ENCODE measurements at regions not wholly inside any gene's neighbourhood (a gene's known extent, or its start where the extent isn't known, plus 50 kb on each side); places are given as distances from the start of the nearest gene placed in this dataset.

- Histone ChIP-seq H3K36me3 (no peaks in the 10 kb centered on the region), H3K27ac (no peak overlapping the region), H3K4me3 (no peak overlapping the region), H3K4me1 (no peaks in the 10 kb centered on the region), H3K9me3 (no peaks in the 10 kb centered on the region), H3K27me3 (no peaks in the 10 kb centered on the region)
- TF ChIP-seq POLR2A (IDR thresholded peaks at IDR 0.05) (no peak), POLR2AphosphoS5 (IDR thresholded peaks at IDR 0.05) (no peak), CTCF (IDR thresholded peaks at IDR 0.05) (no peak), EP300 (IDR thresholded peaks at IDR 0.05) (no peak)
- WGBS, 2 donors = 56 to 69% methylated on average over 2 of the region's 2 CpGs
- no peak for ATAC-seq (ENCODE audit: low FRiP score in 2 of 2)
- no peak for DNase-seq
These were observed 497.1 kb downstream of the ZIC1 start for GRCh38 chr3:147906285-147906684.

GRCh38 chr3:147914532-147914931 lies 505.4 kb downstream of the ZIC1 start:
- no peak overlapping the region for H3K4me3 ChIP-seq
- no peak for DNase-seq
- WGBS, 2 donors = 91 to 100% methylated on average over 1 of the region's 1 CpG
- H3K27ac ChIP-seq = no peak overlapping the region
- ATAC-seq (ENCODE audit: low FRiP score in 2 of 2) = no peak
- TF ChIP-seq CTCF (IDR thresholded peaks at IDR 0.05) (no peak), EP300 (IDR thresholded peaks at IDR 0.05) (no peak), POLR2AphosphoS5 (IDR thresholded peaks at IDR 0.05) (no peak), POLR2A (IDR thresholded peaks at IDR 0.05) (no peak)
- no peaks in the 10 kb centered on the region for H3K36me3 ChIP-seq
- no peaks in the 10 kb centered on the region for H3K9me3 ChIP-seq
- no peaks in the 10 kb centered on the region for H3K4me1 ChIP-seq
- H3K27me3 ChIP-seq = no peaks in the 10 kb centered on the region

GRCh38 chr3:147915057-147915456 lies 505.9 kb downstream of the ZIC1 start:
- 76 to 83% methylated on average over 5 of the region's 5 CpGs for WGBS, 2 donors
- ATAC-seq (ENCODE audit: low FRiP score in 2 of 2) = peak in 1 of 2 donors; percentile 68
- H3K27ac ChIP-seq = no peak overlapping the region
- no peak overlapping the region for H3K4me3 ChIP-seq
- no peaks in the 10 kb centered on the region for H3K36me3 ChIP-seq
- no peaks in the 10 kb centered on the region for H3K27me3 ChIP-seq
- no peak for DNase-seq
- H3K9me3 ChIP-seq = no peaks in the 10 kb centered on the region
- TF ChIP-seq EP300 (IDR thresholded peaks at IDR 0.05) = no peak
- TF ChIP-seq POLR2A (IDR thresholded peaks at IDR 0.05) = no peak
- TF ChIP-seq POLR2AphosphoS5 (IDR thresholded peaks at IDR 0.05) = no peak
- TF ChIP-seq CTCF (IDR thresholded peaks at IDR 0.05) = no peak
- no peaks in the 10 kb centered on the region for H3K4me1 ChIP-seq

- DNase-seq (no peak), ATAC-seq (ENCODE audit: low FRiP score in 2 of 2) (no peak)
- H3K9me3 ChIP-seq = no peaks in the 10 kb centered on the region
- no peaks in the 10 kb centered on the region for H3K4me1 ChIP-seq
- no peak overlapping the region for H3K4me3 ChIP-seq
- H3K36me3 ChIP-seq = no peaks in the 10 kb centered on the region
- H3K27me3 ChIP-seq = no peaks in the 10 kb centered on the region
- TF ChIP-seq POLR2A (IDR thresholded peaks at IDR 0.05) = no peak
- no peak for TF ChIP-seq EP300 (IDR thresholded peaks at IDR 0.05)
- no peak for TF ChIP-seq POLR2AphosphoS5 (IDR thresholded peaks at IDR 0.05)
- no peak for TF ChIP-seq CTCF (IDR thresholded peaks at IDR 0.05)
- no peak overlapping the region for H3K27ac ChIP-seq
- 65 to 88% methylated on average over 4 of the region's 4 CpGs for WGBS, 2 donors
These were observed 510.3 kb downstream of the ZIC1 start for GRCh38 chr3:147919496-147919895.

- 63% methylated on average over 2 of the region's 2 CpGs for WGBS, 2 donors
- Histone ChIP-seq H3K4me1 (no peaks in the 10 kb centered on the region), H3K27me3 (no peaks in the 10 kb centered on the region), H3K4me3 (no peak overlapping the region), H3K36me3 (no peaks in the 10 kb centered on the region), H3K27ac (no peak overlapping the region), H3K9me3 (no peaks in the 10 kb centered on the region)
- DNase-seq (no peak), ATAC-seq (ENCODE audit: low FRiP score in 2 of 2) (no peak)
- no peak for TF ChIP-seq POLR2A (IDR thresholded peaks at IDR 0.05)
- no peak for TF ChIP-seq CTCF (IDR thresholded peaks at IDR 0.05)
- no peak for TF ChIP-seq EP300 (IDR thresholded peaks at IDR 0.05)
- no peak for TF ChIP-seq POLR2AphosphoS5 (IDR thresholded peaks at IDR 0.05)
These were observed 511.9 kb downstream of the ZIC1 start for GRCh38 chr3:147921051-147921450.
